ENCODE measurements at regions not wholly inside any gene's neighbourhood (a gene's known extent, or its start where the extent isn't known, plus 50 kb on each side); places are given as distances from the start of the nearest gene placed in this dataset.

DNA sequence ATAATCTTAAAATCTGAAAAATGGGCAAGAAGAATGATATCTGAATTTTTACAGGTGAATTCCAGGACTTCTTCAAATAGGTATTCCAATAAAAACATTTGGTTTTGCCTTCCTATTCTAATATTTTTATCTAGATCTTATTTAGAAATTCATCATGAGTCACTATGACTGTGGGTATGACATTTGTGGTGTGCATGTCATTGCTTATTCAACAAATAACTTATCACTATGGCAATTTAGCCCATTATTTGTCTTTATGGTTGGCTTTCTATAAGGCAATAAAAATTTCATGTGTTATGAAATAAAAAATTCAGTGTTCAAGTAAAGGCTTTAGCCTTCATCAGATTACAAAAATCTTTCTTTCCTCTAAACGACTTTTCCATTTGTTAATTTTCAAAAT lies 1139.6 kb upstream of the NUDT12 start:
- no peak for DNase-seq
- Histone ChIP-seq H3K4me3 (no peak overlapping the region), H3K4me1 (no peaks in the 10 kb centered on the region), H3K9me3 (replicated peaks) (peaks cover 20% of the 10 kb centered on the region), H3K27me3 (ENCODE audit: low read depth) (no peaks in the 10 kb centered on the region), H3K27ac (replicated peaks) (no peak overlapping the region), H3K36me3 (no peaks in the 10 kb centered on the region)
- intact Hi-C loops (cut with micrococcal nuclease) = no loop called here
- no peak for TF ChIP-seq CTCF (IDR thresholded peaks at IDR 0.05; ENCODE audit: borderline replicate concordance)

DNA sequence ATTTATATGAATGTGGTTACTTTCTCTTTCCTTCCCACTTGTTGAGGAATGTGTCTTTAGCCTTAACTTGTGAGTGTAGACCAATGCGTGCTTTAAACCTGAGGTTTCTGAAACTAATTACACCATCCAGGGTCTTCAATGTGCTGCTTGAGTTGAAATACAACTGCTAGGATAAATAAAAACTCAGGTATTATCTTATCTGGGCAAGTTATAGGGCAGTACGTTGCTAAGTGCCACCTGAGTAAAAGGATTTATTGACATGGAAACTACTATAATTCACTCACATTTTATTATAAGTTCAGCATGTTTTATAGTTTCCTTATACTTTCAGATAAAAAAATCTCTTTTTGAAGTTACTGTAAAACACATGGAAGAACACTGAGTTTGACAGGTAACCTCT lies 1136.8 kb upstream of the NUDT12 start:
- intact Hi-C loops (cut with micrococcal nuclease) = no loop called here
- no peak for DNase-seq
- H3K36me3 ChIP-seq = no peaks in the 10 kb centered on the region
- H3K4me3 ChIP-seq = no peak overlapping the region
- H3K27ac ChIP-seq (replicated peaks) = no peak overlapping the region
- H3K9me3 ChIP-seq (replicated peaks) = peaks cover 22% of the 10 kb centered on the region
- H3K27me3 ChIP-seq (ENCODE audit: low read depth) = no peaks in the 10 kb centered on the region
- no peak for TF ChIP-seq CTCF (IDR thresholded peaks at IDR 0.05; ENCODE audit: borderline replicate concordance)
- H3K4me1 ChIP-seq = no peaks in the 10 kb centered on the region

DNA sequence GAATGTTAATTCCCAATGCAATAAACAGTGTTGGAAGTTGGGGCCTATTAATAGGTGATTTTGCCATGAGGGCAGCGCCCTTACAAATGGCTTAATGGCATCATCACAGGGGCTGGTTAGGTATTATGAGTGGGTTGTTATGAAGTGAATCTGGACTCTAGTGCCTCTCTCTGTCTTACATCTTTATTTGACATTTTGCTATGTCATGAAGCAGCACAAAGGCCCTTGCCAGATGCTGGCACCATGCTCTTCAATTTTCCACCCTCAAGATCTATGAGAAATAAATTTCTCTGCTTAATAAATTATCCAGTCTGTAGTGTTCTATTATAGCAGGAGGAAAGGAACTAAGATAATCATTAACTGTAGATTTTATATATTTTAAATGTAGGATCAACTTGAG lies 1098.7 kb upstream of the NUDT12 start:
- no peaks in the 10 kb centered on the region for H3K36me3 ChIP-seq
- peaks cover 13% of the 10 kb centered on the region for H3K9me3 ChIP-seq (replicated peaks)
- no peaks in the 10 kb centered on the region for H3K4me1 ChIP-seq
- DNase-seq = no peak
- TF ChIP-seq CTCF (IDR thresholded peaks at IDR 0.05; ENCODE audit: borderline replicate concordance) = no peak
- no peak overlapping the region for H3K27ac ChIP-seq (replicated peaks)
- H3K27me3 ChIP-seq (ENCODE audit: low read depth) = no peaks in the 10 kb centered on the region
- no peak overlapping the region for H3K4me3 ChIP-seq
- intact Hi-C loops (cut with micrococcal nuclease) = no loop called here

GRCh38 chr5:104659497-104659896 lies 1096.9 kb upstream of the NUDT12 start:
- Histone ChIP-seq H3K4me1 (no peaks in the 10 kb centered on the region), H3K4me3 (no peak overlapping the region), H3K36me3 (no peaks in the 10 kb centered on the region), H3K9me3 (replicated peaks) (peaks cover 13% of the 10 kb centered on the region), H3K27me3 (ENCODE audit: low read depth) (no peaks in the 10 kb centered on the region), H3K27ac (replicated peaks) (no peak overlapping the region)
- no peak for TF ChIP-seq CTCF (IDR thresholded peaks at IDR 0.05; ENCODE audit: borderline replicate concordance)
- DNase-seq = no peak
- intact Hi-C loops (cut with micrococcal nuclease) = no loop called here

DNA sequence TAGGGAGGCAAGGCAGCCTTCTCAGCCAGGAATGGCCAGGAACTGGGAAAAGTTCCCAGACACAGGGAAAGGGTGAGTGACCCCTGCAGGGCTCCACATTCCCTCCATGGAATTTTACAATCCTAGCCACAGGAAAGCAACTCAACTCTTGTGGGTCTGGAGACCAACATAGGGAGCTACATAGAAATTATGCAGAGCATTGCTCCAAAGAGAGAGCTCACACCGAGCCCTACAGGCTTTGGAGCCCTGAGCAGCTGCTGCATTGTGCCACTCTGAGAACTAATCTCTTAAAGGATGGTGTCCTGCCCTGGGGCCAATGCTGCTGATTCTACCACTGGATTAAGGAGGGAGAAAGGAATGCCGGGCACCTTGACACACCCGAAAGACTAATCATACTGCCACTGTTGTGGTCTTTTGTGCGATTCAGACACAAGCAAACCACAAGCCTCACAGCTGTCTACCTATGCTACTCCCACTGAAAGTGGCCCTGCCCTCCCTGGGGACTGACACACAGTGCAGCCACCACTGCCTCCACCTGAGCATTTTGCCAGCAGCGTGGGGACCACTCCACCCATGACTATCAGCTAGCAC lies 1089.8 kb upstream of the NUDT12 start:
- no peak overlapping the region for H3K4me3 ChIP-seq
- no peaks in the 10 kb centered on the region for H3K27me3 ChIP-seq (ENCODE audit: low read depth)
- H3K27ac ChIP-seq (replicated peaks) = no peak overlapping the region
- no peaks in the 10 kb centered on the region for H3K36me3 ChIP-seq
- no peak for DNase-seq
- intact Hi-C loops (cut with micrococcal nuclease) = no loop called here
- H3K4me1 ChIP-seq = no peaks in the 10 kb centered on the region
- peaks cover 34% of the 10 kb centered on the region for H3K9me3 ChIP-seq (replicated peaks)
- TF ChIP-seq CTCF (IDR thresholded peaks at IDR 0.05; ENCODE audit: borderline replicate concordance) = no peak

All from left ventricle myocardium inferior (tissue), 1 donor.